ENCODE measurements at regions not wholly inside any gene's neighbourhood (a gene's known extent, or its start where the extent isn't known, plus 50 kb on each side); places are given as distances from the start of the nearest gene placed in this dataset.

- no peak for DNase-seq (ENCODE audit: low spot score)
Measured at GRCh38 chr6:43903739-43904290, 133.8 kb downstream of the VEGFA start.

- no peak for DNase-seq (ENCODE audit: low spot score)
Measured at GRCh38 chr6:43901733-43902230, 131.8 kb downstream of the VEGFA start.

- no peak for DNase-seq (ENCODE audit: low spot score)
Measured at GRCh38 chr6:43900916-43901732, 131.1 kb downstream of the VEGFA start.

- no peak for DNase-seq (ENCODE audit: low spot score)
Measured at GRCh38 chr6:43900560-43900915, 130.5 kb downstream of the VEGFA start.

GRCh38 chr6:43899830-43900229 is 129.8 kb downstream of the VEGFA start:
- DNase-seq (ENCODE audit: low spot score), result no peak

- no peak for DNase-seq (ENCODE audit: low spot score)
Measured at GRCh38 chr6:43898358-43899131, 128.5 kb downstream of the VEGFA start.

GRCh38 chr6:43897571-43898302 is 127.7 kb downstream of the VEGFA start:
- no peak for DNase-seq (ENCODE audit: low spot score)

- DNase-seq (ENCODE audit: low spot score), result no peak
Measured at GRCh38 chr6:43896329-43897255, 126.6 kb downstream of the VEGFA start.

- DNase-seq (ENCODE audit: low spot score), result no peak
Measured at GRCh38 chr6:43895656-43896328, 125.8 kb downstream of the VEGFA start.

GRCh38 chr6:43893073-43893472 is 123.1 kb downstream of the VEGFA start:
- DNase-seq (ENCODE audit: low spot score), result no peak

GRCh38 chr6:43891072-43891870 is 121.3 kb downstream of the VEGFA start:
- no peak for DNase-seq (ENCODE audit: low spot score)

GRCh38 chr6:43890197-43891062 is 120.4 kb downstream of the VEGFA start:
- DNase-seq (ENCODE audit: low spot score), result no peak

GRCh38 chr6:43887906-43888683 is 118.1 kb downstream of the VEGFA start:
- DNase-seq (ENCODE audit: low spot score), result no peak

- DNase-seq (ENCODE audit: low spot score), result no peak
Measured at GRCh38 chr6:43887340-43887858, 117.4 kb downstream of the VEGFA start.

GRCh38 chr6:43886717-43887339 is 116.8 kb downstream of the VEGFA start:
- no peak for DNase-seq (ENCODE audit: low spot score)

GRCh38 chr6:43886067-43886461 is 116.1 kb downstream of the VEGFA start:
- DNase-seq (ENCODE audit: low spot score), result no peak

- no peak for DNase-seq (ENCODE audit: low spot score)
Measured at GRCh38 chr6:43885399-43886066, 115.5 kb downstream of the VEGFA start.
